DND-41 (cell line): ENCODE measurements at regions not wholly inside any gene's neighbourhood (a gene's known extent, or its start where the extent isn't known, plus 50 kb on each side); places are given as distances from the start of the nearest gene placed in this dataset.

Experiments used
- CTCF ChIP-seq: IDR thresholded peaks from 2 replicates; pipeline ENCODE4 v1.5.1; 2012; ENCODE audit warnings: borderline replicate concordance, low read length, moderate library complexity, mild to moderate bottlenecking; ENCODE audit not compliant: poor library complexity, severe bottlenecking; ENCODE audit errors: extremely low read depth
- EZH2 ChIP-seq: IDR thresholded peaks from 3 replicates; pipeline ENCODE4 v1.6.1; 2012; ENCODE audit warnings: borderline replicate concordance, low read depth, mild to moderate bottlenecking, moderate library complexity, low read length, inconsistent platforms; ENCODE audit not compliant: severe bottlenecking

GRCh38 chr9:129280623-129281271, 102.7 kb upstream of the IER5L start:
- TF ChIP-seq EZH2 (no peak), CTCF (no peak)
